Subcutaneous abdominal adipose tissue (tissue), 5 donors: ENCODE measurements at regions not wholly inside any gene's neighbourhood (a gene's known extent, or its start where the extent isn't known, plus 50 kb on each side); places are given as distances from the start of the nearest gene placed in this dataset.

ENCODE experiments used
- H3K27ac ChIP-seq: one replicate; pipeline ENCODE4 v1.7.0; 2013; ENCODE audit warnings: low read depth, mild to moderate bottlenecking, inconsistent platforms, low read length, moderate library complexity
- H3K27me3 ChIP-seq, 5 donors: one replicate each; pipeline ENCODE4 v1.7.0; 2013; ENCODE audit warnings: low read length in 5 of 5, inconsistent platforms in 1 of 5; ENCODE audit not compliant: control insufficient read depth in 5 of 5, insufficient read depth in 4 of 5
- H3K36me3 ChIP-seq, 5 donors: one replicate each; pipeline ENCODE4 v1.7.0; 2013; ENCODE audit warnings: low read length in 5 of 5; ENCODE audit not compliant: control insufficient read depth in 5 of 5, insufficient read depth in 5 of 5
- H3K4me1 ChIP-seq, 5 donors: one replicate each; pipeline ENCODE4 v1.7.0; 2013; ENCODE audit warnings: low read length in 5 of 5, mild to moderate bottlenecking in 3 of 5, moderate library complexity in 1 of 5; ENCODE audit not compliant: control insufficient read depth in 5 of 5, insufficient read depth in 5 of 5
- H3K4me3 ChIP-seq, 5 donors: one replicate each; pipeline ENCODE4 v1.7.0; 2013; ENCODE audit warnings: low read length in 5 of 5, low read depth in 1 of 5
- H3K9ac ChIP-seq, 5 donors: one replicate each; pipeline ENCODE4 v1.7.0; 2013; ENCODE audit warnings: low read length in 5 of 5, mild to moderate bottlenecking in 4 of 5, moderate library complexity in 3 of 5
- H3K9me3 ChIP-seq, 5 donors: one replicate each; pipeline ENCODE4 v1.7.0; 2013; ENCODE audit warnings: low read length in 5 of 5; ENCODE audit not compliant: control insufficient read depth in 5 of 5
- donor health status: healthy.
- donor health status: healthy.
- donor health status: healthy.
- donor health status: healthy.
- donor health status: healthy.

DNA sequence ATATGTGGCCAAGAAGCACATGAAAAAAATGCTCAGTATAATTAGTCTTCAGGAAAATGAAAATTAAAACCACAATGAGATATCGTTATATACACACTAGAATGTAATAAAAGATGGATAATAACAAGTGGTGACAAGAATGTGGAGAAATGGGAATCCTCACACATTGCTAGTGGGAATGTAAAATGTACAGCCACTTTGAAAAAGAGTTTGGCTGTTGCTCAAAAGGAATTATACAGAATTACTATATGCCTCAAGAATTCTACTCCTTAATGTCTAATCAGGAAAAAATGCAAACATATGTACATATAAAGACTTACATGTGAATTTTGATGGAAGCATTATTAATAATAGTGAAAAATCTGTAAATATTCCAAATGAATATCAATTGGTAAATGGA lies 102.2 kb downstream of the SPCS3 start:
- Histone ChIP-seq H3K4me3 (no peak overlapping the region), H3K36me3 (no peaks in the 10 kb centered on the region)

DNA sequence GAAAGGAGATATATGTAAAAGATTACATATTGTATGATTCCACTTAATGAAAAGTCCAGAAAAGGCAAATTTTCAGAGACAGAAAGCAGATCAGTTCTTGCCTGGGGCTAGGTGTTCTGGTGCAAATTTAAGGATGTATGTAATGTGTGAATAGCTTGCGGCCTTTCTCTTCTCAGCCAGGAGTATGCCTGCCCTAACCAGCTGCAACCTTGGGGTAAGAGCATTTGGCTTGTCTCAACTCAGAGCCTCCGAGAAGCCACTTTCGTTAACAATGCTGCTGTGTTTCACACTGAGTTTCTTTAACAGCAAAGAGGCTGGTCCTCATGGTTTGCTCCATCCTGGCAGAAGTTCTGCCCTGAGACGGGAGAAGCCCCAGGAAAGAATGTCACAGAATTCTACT lies 102.7 kb downstream of the SPCS3 start:
- Histone ChIP-seq H3K9me3 (no peaks in the 10 kb centered on the region), H3K4me3 (no peak overlapping the region), H3K9ac (no peak overlapping the region), H3K4me1 (no peaks in the 10 kb centered on the region), H3K27me3 (no peaks in the 10 kb centered on the region), H3K36me3 (no peaks in the 10 kb centered on the region), H3K27ac (no peak overlapping the region)

More for the DNA sequence above, 102.2 kb downstream of the SPCS3 start:
- no peak overlapping the region for H3K27ac ChIP-seq
- no peaks in the 10 kb centered on the region for H3K9me3 ChIP-seq
- no peaks in the 10 kb centered on the region for H3K4me1 ChIP-seq
- H3K9ac ChIP-seq, result no peak overlapping the region
- H3K27me3 ChIP-seq, result no peaks in the 10 kb centered on the region

DNA sequence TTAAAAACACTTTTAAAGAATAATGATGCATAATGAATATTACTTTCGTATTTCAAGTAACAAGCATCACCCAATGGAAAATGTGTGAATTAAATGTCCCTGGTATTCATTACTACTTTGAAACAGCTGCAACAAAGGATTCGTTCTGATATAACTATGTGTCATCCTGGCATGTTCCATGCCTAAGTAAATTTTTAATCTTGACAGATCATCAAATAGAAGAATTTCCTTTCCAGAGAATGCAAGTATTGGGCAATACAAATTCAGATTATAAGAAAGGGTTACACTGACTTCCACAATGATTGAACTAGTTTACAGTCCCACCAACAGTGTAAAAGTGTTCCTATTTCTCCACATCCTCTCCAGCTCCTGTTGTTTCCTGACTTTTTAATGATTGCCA lies 105.3 kb downstream of the SPCS3 start:
- no peak overlapping the region for H3K4me3 ChIP-seq
- no peaks in the 10 kb centered on the region for H3K27me3 ChIP-seq
- no peaks in the 10 kb centered on the region for H3K9me3 ChIP-seq
- no peaks in the 10 kb centered on the region for H3K4me1 ChIP-seq
- H3K36me3 ChIP-seq, result no peaks in the 10 kb centered on the region
- no peak overlapping the region for H3K9ac ChIP-seq
- H3K27ac ChIP-seq, result no peak overlapping the region

DNA sequence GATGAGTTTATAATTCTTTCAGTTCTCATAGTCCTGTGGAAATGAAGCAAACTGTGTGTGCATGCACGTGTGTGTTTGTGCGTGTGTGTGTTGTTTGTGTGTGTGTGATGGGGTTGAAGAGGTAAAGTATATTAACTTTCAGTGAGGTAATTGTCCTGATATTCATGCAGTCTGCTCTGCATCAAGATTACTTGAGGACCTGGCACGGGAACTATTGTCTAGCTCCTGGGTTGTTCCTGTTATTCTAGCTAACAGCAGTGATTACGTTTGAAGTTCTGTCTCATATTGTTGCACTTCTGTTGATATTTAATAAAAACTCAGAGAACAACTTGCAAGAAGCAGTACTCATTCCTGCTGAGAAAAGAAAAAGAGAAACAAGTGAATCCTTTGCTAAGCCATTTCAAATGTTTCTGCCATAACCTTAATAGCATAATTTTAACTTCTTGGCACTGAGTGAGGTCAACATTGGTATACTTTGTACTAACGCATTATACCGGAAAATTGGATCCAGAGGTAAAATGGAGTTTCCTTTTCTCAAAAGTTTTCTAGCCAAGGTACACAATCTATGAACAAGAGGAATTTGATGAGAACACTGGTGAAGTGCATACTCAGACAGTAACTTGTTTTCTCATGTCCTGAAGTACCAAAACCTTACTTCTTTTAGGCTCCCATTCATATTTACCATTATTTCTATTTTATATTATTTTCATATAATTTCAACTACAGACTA lies 113.2 kb downstream of the SPCS3 start:
- peaks cover 0 to 2% (median 0%) of the 10 kb centered on the region in 5 donors for H3K27me3 ChIP-seq
- no peaks in the 10 kb centered on the region for H3K9me3 ChIP-seq
- H3K27ac ChIP-seq, result no peak overlapping the region
- no peak overlapping the region for H3K4me3 ChIP-seq
- H3K4me1 ChIP-seq, result no peaks in the 10 kb centered on the region
- no peaks in the 10 kb centered on the region for H3K36me3 ChIP-seq
- H3K9ac ChIP-seq, result no peak overlapping the region

DNA sequence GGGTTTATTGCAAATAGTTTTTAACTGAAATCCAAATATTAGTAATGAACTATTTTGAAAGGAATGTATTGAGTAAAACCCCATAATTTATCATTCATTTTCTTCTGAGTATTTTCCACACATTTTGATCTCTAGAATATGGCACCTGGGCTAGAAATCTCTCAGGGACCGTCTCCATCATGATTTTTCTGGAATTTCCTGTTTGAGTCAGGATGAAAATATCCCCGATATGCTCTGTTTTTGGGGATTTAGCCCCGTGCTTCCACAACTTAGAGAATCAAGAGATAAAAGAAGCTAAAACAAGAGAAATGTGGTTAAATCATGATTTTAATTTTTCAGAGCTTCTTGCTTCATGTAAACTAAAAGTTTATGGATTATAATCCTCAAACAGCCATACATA lies 114.2 kb downstream of the SPCS3 start:
- H3K27me3 ChIP-seq, result peaks cover 0 to 2% (median 0%) of the 10 kb centered on the region in 5 donors
- H3K4me3 ChIP-seq, result no peak overlapping the region
- H3K9ac ChIP-seq, result no peak overlapping the region
- no peak overlapping the region for H3K27ac ChIP-seq
- no peaks in the 10 kb centered on the region for H3K4me1 ChIP-seq
- no peaks in the 10 kb centered on the region for H3K9me3 ChIP-seq
- no peaks in the 10 kb centered on the region for H3K36me3 ChIP-seq

DNA sequence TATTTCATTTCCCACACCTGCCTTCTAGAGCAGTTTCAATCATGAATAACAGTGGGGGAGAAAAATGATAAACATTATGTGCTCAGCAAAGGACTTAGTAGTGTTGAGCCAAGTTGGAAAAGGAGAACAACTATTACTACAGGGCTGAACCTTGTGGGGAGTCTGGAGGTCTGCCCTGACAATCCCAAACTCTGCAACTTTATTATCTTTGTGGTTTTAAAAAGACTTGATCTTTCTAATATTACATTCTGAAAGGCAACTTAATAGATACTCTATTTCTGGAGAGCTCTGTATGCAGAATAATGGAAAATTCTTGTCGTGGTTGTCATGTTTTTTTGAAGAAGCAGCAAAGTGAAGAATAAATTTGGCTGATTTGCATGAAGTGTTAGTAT lies 116.1 kb downstream of the SPCS3 start:
- H3K9ac ChIP-seq, result no peak overlapping the region
- H3K27ac ChIP-seq, result no peak overlapping the region
- H3K9me3 ChIP-seq, result no peaks in the 10 kb centered on the region
- peaks cover 0 to 2% (median 0%) of the 10 kb centered on the region in 5 donors for H3K27me3 ChIP-seq
- H3K4me3 ChIP-seq, result no peak overlapping the region
- no peaks in the 10 kb centered on the region for H3K36me3 ChIP-seq
- H3K4me1 ChIP-seq, result no peaks in the 10 kb centered on the region

DNA sequence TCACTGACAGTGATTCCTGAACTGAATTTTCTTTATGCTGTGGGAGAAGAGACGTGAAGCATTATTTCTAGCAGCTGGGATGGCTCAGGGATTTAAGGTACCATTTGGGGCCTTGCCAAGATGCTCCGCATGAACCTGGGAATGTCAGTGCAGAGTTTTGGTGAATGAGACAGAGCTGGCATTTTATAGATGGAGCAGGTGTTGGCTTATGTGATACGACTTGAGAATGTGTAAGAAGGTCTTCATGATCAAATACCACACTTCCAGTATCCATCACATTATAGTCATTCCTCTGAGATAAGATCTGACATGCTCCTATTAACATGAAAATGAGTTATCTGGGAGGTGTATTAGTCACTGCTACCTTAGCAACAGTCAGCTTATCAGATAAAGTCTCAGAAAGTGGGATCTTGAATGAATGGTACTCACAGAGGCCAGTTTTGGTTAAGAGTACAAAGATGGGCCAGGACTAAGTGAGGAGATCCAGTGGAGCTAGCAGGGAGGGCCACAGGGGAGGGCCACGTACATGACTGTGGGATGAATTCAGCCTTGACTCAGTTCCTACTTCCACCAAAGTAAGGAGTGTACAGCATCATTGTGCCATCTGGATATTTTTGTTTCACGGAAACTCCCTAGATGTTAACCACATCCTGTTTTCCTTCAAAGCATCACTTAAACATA lies 116.7 kb downstream of the SPCS3 start:
- H3K4me1 ChIP-seq, result no peaks in the 10 kb centered on the region
- H3K27me3 ChIP-seq, result peaks cover 0 to 2% (median 0%) of the 10 kb centered on the region in 5 donors
- no peak overlapping the region for H3K4me3 ChIP-seq
- H3K36me3 ChIP-seq, result no peaks in the 10 kb centered on the region
- no peak overlapping the region for H3K27ac ChIP-seq
- no peak overlapping the region for H3K9ac ChIP-seq
- no peaks in the 10 kb centered on the region for H3K9me3 ChIP-seq

DNA sequence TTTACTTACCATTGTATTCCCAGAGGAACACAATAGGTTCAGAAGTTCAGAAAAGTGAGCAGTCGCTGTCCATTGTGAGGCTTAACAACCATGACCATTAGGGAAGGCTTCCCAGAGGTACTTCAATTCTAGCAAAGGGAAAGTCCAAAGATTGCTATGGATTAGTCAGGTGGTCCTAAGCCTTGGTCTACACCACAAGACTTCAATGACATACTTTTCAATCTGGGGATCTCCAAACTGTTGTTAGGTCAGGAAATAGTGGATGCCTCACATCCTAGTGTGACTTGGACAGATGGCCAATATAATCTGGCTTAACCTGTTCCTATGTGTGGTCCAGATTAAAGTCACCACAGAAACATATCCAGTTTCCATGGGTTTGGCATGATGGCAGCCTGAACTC lies 118.0 kb downstream of the SPCS3 start:
- H3K36me3 ChIP-seq, result no peaks in the 10 kb centered on the region
- no peaks in the 10 kb centered on the region for H3K4me1 ChIP-seq
- H3K4me3 ChIP-seq, result no peak overlapping the region
- peaks cover 0 to 2% (median 0%) of the 10 kb centered on the region in 5 donors for H3K27me3 ChIP-seq
- no peak overlapping the region for H3K9ac ChIP-seq
- H3K27ac ChIP-seq, result no peak overlapping the region
- H3K9me3 ChIP-seq, result no peaks in the 10 kb centered on the region

DNA sequence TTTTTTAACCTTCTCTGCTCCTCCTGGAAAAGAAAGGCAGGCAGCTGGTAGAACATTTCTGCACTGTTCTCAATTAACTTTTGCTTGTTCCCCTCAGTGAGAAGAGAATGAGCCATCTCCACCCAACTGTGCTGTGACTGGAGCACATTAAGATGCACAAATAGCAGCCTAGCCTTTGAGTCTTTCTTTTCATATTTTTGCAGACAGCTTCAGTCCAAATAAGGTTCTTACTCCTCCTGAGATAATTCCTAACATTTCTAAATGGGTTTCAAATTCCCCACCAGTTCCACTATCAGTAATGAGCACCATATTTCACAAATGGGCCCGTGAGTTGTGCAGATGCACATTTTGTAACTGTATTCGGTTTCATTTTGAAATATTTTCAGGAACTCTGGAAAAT lies 118.6 kb downstream of the SPCS3 start:
- H3K9me3 ChIP-seq, result no peaks in the 10 kb centered on the region
- H3K9ac ChIP-seq, result no peak overlapping the region
- H3K27ac ChIP-seq, result no peak overlapping the region
- H3K36me3 ChIP-seq, result no peaks in the 10 kb centered on the region
- no peak overlapping the region for H3K4me3 ChIP-seq
- peaks cover 0 to 2% (median 0%) of the 10 kb centered on the region in 5 donors for H3K27me3 ChIP-seq
- no peaks in the 10 kb centered on the region for H3K4me1 ChIP-seq

DNA sequence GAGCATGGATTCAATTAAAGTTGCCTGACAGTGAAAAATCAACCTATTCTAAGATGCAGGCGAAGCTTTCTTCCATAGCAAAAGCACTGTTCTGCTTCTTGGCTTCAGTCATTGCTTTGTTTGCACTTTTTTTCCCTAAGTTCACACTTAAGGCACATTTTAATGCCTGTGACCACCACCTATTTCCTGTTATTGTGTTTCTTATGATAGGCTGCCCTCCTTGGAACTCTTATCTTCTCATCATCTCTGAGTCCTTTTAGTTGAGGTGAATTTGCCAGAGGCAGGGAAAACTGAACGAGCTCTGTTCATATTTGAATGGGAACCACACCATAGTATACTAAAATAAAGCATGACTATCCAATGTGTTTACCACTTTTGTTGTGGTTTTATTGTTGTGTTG lies 119.8 kb downstream of the SPCS3 start:
- Histone ChIP-seq H3K4me3 (no peak overlapping the region), H3K9ac (no peak overlapping the region), H3K36me3 (no peaks in the 10 kb centered on the region), H3K4me1 (no peaks in the 10 kb centered on the region), H3K27ac (no peak overlapping the region), H3K27me3 (peaks cover 0 to 2% (median 0%) of the 10 kb centered on the region in 5 donors), H3K9me3 (no peaks in the 10 kb centered on the region)
